ENCODE measurements at regions not wholly inside any gene's neighbourhood (a gene's known extent, or its start where the extent isn't known, plus 50 kb on each side); places are given as distances from the start of the nearest gene placed in this dataset.

DNA sequence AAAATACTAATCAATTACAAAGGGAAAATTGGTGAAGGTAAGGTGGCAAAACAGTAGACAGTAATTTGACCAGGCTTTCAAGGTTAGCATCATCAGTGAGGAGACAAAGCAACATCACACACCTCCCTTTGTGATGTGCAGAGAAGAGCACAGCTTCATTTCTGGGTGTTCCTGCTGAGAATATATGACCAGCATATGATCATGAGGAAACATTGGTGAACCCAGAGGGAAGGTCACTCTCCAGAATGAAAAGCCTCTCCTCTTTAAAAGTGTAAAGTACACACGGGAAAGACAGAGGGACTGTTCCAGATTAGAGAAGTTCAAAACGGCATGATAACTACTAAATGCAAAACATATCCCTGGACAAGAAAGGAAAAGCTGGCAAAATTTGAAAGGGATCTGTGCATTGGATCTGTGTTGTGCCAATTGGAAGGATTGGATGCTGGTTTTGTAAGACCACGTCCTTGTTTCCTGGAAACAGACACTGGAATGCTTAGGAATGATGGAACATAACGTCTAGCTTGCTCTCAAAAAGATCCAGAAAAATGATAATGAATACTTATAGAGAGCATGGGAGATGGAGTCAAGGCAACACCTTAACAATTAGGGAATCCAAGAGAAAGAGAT, 80.6 kb upstream of the MITF start:
- TF ChIP-seq, protein P1, sequence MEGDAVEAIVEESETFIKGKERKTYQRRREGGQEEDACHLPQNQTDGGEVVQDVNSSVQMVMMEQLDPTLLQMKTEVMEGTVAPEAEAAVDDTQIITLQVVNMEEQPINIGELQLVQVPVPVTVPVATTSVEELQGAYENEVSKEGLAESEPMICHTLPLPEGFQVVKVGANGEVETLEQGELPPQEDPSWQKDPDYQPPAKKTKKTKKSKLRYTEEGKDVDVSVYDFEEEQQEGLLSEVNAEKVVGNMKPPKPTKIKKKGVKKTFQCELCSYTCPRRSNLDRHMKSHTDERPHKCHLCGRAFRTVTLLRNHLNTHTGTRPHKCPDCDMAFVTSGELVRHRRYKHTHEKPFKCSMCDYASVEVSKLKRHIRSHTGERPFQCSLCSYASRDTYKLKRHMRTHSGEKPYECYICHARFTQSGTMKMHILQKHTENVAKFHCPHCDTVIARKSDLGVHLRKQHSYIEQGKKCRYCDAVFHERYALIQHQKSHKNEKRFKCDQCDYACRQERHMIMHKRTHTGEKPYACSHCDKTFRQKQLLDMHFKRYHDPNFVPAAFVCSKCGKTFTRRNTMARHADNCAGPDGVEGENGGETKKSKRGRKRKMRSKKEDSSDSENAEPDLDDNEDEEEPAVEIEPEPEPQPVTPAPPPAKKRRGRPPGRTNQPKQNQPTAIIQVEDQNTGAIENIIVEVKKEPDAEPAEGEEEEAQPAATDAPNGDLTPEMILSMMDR (IDR thresholded peaks at IDR 0.05) = no peak
- TF ChIP-seq POLR2A (IDR thresholded peaks at IDR 0.05) = no peak

Data from testis (tissue), 2 donors.